GM12875 (cell line): ENCODE measurements at regions not wholly inside any gene's neighbourhood (a gene's known extent, or its start where the extent isn't known, plus 50 kb on each side); places are given as distances from the start of the nearest gene placed in this dataset.

Experiments used
- H3K4me3 ChIP-seq: one replicate; pipeline ENCODE4 v1.5.1; 2011; ENCODE audit warnings: low read depth, low read length, control low read depth
- TF ChIP-seq, protein P1 (sequence below): IDR thresholded peaks from 2 replicates; pipeline ENCODE4 v1.5.1; 2011; ENCODE audit warnings: low read depth, mild to moderate bottlenecking, control low read depth, inconsistent platforms, low read length, moderate library complexity, borderline replicate concordance; ENCODE audit not compliant: insufficient read depth

DNA sequence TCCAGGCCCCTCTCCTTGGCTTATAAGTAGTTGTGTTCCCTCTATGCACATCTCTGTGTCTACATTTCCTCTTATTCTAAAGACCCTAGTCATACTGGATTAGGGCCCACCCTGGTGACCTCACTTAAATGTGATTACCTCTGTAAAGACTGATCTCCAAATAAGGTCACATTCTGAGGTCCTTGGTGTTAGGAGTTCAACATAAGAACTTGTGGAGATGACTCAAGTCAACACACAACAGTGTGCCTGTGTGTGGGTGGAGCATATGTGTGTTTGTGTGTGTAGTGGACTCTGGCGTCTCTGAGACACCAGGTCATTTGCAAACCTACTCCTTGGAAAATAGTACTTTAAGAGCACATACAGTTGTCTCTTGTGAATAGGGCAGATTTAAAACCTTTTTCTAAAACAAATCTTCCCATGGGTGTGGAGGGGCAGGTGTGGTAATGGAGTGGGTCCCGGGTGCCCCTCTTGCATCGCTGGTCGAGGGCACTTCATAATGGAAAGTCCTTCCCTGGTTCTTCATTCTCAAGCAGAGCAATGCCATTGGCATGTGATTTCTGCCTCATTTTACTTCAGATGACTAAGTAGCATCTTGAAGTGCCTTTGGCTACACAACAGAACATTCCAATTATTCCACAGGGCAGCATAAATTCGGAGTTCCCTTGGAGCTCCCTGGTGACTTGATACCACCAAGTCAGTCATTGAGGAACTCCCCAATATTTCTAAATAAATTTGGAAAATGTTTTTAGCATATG lies 84.4 kb downstream of the C9orf152 start:
- no peak overlapping the region for H3K4me3 ChIP-seq
- TF ChIP-seq, protein P1, sequence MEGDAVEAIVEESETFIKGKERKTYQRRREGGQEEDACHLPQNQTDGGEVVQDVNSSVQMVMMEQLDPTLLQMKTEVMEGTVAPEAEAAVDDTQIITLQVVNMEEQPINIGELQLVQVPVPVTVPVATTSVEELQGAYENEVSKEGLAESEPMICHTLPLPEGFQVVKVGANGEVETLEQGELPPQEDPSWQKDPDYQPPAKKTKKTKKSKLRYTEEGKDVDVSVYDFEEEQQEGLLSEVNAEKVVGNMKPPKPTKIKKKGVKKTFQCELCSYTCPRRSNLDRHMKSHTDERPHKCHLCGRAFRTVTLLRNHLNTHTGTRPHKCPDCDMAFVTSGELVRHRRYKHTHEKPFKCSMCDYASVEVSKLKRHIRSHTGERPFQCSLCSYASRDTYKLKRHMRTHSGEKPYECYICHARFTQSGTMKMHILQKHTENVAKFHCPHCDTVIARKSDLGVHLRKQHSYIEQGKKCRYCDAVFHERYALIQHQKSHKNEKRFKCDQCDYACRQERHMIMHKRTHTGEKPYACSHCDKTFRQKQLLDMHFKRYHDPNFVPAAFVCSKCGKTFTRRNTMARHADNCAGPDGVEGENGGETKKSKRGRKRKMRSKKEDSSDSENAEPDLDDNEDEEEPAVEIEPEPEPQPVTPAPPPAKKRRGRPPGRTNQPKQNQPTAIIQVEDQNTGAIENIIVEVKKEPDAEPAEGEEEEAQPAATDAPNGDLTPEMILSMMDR = no peak

DNA sequence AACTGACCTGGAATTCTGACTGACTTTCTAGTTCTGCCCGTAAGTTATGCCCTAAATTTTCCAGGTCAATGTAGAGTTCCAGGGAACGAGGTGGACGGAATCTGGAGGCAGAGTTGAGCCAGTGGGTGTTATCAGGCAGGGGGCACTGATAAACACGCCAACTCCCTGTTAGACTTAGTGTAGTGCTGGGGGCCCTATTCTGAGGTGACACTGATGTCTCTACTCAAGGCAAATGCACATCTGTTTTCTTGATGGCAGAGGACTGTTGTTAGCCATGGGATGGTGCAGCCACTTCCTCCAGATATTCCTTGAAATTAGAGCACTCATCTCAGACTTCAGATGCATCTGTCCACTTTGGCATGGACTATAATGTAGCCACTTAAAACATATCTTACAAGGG lies 83.5 kb downstream of the C9orf152 start:
- H3K4me3 ChIP-seq = no peak overlapping the region
- TF ChIP-seq, protein P1 = no peak

DNA sequence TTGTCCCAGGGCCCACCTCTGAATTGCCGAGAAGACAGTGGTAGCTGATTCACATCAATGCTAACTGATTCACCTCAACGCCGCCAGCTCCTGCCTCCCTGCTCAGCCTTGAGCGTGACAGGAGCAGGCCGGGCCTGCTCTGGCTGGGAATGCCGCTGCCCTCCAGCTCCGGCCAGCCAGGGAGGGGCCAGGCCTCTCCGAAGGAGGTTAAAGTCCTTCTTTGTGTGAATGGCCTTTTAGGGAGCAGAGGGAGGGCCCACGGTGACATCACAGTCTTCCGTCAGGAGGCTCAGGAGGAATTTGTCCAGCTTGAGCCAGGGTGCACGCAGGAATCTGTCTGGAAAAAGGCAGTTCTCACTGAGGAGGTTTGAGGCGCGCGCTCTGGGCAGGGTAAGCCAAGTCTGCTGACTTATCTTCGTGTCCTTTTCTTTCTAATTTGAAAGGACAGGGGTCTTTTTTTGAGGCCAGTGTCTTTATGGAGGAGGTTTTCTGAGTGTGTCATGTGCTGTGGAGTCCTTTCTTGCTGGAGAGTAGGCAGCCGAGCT lies 82.7 kb downstream of the C9orf152 start:
- TF ChIP-seq, protein P1 = no peak
- no peak overlapping the region for H3K4me3 ChIP-seq

DNA sequence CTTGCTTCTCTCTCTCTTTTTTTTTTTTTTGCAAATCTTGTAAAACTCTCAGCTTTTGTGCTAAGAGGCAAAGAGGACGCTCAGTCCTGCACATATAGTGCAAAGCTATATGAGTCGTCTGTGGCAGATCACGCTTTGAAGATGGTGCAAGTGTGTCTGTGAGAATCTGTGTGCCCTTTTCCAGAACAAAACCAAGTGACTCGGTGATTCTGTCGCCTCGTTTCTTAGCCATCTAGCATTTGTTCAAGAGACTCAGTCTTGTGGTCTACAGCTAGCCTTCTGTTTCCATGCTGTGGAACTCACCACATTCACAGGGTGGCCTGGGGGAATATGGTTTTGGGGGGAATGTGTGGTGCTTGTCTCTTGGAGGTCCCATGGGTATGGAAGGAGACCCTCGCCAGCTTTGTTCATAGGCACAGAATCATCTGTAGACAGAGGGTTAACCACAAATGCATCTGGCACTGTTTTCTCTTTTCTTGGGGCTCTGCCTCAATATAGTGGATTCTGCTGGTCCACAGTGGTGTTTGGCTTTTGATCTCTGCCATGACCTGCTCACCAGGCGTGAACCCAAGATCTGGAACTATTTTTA lies 82.1 kb downstream of the C9orf152 start:
- no peak overlapping the region for H3K4me3 ChIP-seq

DNA sequence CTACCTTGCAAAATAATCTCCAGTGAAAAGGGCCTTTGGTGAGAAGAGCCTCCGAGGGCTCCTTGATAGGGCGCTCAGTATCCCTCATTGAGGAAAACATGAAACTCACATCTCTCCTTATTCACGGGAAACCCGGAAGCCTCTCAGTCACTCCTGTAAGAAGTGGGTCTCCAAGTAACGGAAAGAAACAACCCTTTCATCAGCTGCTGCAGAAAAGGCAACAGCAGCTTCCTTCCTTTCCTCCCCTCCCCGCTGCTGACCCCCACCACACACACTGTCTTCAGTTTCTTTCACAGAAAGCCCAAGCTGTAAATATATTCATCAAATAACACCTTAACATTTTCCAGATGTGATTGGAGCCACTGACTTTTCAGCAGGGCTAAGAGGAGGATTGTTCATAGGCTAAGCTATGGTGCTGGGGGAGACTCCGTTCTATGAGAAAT lies 81.4 kb downstream of the C9orf152 start:
- TF ChIP-seq, protein P1 = no peak
- no peak overlapping the region for H3K4me3 ChIP-seq

More for the DNA sequence above, 82.1 kb downstream of the C9orf152 start:
- TF ChIP-seq, protein P1 = no peak

DNA sequence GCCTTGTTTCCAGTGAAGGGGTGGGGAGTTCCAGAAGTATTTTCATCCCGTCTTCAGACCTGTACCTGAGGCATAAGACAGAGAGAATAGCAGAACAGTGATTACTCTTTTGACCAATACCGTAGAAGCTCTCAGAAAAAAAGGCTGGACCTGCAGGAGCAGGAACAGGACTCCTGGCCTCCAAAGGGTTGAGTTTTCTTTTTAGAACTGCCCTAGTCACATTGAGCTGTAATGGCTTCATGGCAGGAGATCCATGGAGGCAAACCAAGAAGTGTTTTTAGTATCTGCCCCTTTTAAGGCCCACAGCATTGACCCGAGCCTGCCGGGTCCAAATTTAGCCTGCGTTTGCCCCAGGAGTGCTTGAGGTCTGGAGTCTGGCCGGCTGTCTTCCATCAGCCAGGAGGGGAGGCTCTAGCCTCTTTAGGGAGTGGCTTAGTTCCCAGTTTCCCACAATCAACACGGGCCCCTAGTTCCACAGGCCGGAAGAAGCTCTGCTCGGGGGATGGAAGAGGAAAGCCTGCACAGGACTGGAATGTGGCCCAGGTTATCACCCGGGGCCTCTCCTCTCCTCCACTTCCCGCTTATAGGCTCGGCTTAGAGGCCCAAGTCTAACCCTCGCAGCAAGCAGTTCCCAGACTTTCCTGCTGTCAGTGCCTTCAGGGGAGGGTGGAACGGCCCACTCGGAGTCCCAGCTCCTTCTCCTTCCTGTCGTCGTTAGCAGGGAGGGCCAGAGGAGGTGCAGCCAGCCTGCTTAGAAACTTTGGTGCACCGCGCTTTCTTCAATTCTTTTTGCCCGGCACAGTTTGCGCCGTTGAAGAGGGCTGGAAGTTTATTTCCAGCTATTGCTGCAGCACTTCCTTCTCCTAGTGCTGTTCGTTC lies 80.7 kb downstream of the C9orf152 start:
- no peak overlapping the region for H3K4me3 ChIP-seq
- TF ChIP-seq, protein P1 = no peak
